Fibroblast of pulmonary artery (primary cell): ENCODE measurements at regions not wholly inside any gene's neighbourhood (a gene's known extent, or its start where the extent isn't known, plus 50 kb on each side); places are given as distances from the start of the nearest gene placed in this dataset.

Source experiments
- DNase-seq: peaks from one replicate; pipeline ENCODE4 v3.0.0-alpha.2; 2010; ENCODE audit warnings: low read depth
- H3K4me3 ChIP-seq: replicated peaks from 2 replicates; pipeline ENCODE4 v1.5.1; 2011; ENCODE audit warnings: low read depth, mild to moderate bottlenecking, control low read depth, low read length, moderate library complexity
- CTCF ChIP-seq: IDR thresholded peaks from 2 replicates; pipeline ENCODE4 v1.5.1; 2011; ENCODE audit warnings: mild to moderate bottlenecking, control low read depth, low read length, inconsistent platforms; ENCODE audit errors: missing control alignments

DNA sequence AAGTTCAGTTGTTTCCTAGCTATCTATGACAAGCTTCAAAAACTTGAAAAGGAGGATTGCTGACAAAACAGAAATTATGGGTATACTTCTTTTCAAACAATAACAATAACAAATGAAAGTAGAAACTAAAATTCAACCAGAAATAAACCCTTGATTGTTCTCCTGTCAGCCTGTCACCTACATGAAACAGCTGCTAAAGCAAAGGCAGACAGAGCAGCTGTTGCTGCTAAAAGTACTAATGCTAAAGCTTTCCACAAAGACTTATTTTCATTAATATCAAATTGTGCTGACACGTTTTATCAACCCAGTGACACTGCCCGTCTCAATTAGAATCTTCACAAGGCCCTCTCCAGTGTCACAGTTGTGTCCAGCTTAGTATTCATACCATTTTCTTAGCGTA, 533.2 kb upstream of the GBE1 start:
- DNase-seq, result no peak
- H3K4me3 ChIP-seq, result no peak overlapping the region
- TF ChIP-seq CTCF, result no peak

DNA sequence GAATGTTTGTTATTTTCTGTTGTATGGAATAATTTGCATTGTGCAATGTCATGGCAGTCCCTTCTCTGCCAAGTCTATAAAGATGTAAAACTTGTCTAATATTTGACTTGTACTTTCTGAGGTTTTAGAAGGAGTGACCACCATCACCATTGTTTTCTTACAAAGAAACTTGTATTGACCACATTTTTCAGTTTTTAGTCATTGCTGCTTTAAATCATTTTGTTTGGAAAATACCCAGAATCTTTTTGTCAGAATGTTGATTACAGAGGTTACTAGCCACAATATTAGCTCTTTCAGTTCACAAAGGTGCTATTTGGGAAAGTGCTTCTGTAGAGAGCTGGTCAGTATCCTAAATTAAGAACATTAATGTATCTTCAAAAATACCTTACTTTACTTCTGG, 532.4 kb upstream of the GBE1 start:
- no peak overlapping the region for H3K4me3 ChIP-seq
- TF ChIP-seq CTCF, result no peak
- DNase-seq, result no peak

DNA sequence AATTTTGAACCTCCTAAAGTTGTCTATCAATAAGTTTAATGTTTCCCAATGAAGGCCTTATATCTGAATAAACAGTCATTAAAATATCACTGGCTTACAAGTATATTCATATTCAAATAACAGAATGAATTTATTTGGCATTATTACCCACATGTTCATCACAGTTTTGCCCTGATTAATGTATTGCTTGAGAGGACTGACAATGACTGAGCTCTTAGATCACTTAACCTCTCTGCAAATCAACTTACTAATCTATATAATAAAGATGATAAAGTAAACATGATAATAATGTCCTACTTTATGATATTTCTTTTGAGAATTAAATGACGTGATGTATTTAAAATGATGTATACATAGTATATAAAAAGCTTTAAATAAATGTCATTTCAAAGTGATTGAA, 532.0 kb upstream of the GBE1 start:
- TF ChIP-seq CTCF, result no peak
- H3K4me3 ChIP-seq, result no peak overlapping the region
- no peak for DNase-seq

GRCh38 chr3:82287562-82287961, 526.1 kb upstream of the GBE1 start:
- no peak for TF ChIP-seq CTCF
- H3K4me3 ChIP-seq, result no peak overlapping the region
- DNase-seq, result no peak

DNA sequence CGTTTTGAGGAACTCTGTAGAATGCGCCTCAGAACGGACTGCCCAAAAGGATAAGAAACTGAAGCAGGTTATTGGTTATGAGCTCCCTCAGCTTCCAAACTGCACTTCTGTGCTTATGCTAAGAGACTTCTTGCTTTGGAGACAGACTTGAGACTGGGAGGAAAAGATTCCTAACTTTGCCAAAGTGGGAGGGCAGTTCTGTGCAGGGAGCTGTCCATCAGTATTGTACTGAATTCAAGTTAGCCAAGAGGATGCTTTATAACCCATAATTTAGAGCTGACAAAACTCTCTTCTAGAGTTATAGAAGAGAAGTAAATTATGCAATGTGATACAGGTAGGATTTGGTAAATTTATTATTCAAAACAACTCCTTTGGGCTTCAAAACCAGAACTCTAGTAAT, 519.8 kb upstream of the GBE1 start:
- no peak for TF ChIP-seq CTCF
- DNase-seq, result no peak
- no peak overlapping the region for H3K4me3 ChIP-seq

DNA sequence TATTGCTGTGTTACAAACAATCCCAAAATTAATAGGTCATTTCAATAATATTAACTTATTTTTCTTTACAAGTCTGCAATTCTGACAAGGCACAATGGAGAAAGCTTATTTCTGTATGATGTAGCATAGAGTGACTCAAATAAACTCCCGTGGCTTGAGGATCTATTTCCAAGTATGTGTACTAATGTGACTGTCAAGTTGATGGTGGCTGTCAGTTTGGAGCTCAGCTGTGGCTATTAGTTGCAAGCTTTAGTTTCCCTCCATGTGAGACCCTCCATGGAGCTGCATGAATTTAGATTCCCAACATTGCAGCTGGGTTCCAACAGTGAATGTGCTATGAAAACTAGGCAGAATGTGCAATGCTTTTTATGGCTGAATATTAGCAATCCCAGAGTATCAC, 515.5 kb upstream of the GBE1 start:
- no peak overlapping the region for H3K4me3 ChIP-seq
- TF ChIP-seq CTCF, result no peak
- DNase-seq, result no peak

GRCh38 chr3:82274897-82275296, 513.5 kb upstream of the GBE1 start:
- DNase-seq, result no peak
- no peak for TF ChIP-seq CTCF
- H3K4me3 ChIP-seq, result no peak overlapping the region
